GM19324 (cell line): ENCODE measurements at regions not wholly inside any gene's neighbourhood (a gene's known extent, or its start where the extent isn't known, plus 50 kb on each side); places are given as distances from the start of the nearest gene placed in this dataset.

Experiments
- ATAC-seq: cut with Tn5 transposase; IDR thresholded peaks from one replicate; pipeline ENCODE4 v1.9.1; 2021; ENCODE audit warnings: mild to moderate bottlenecking, moderate library complexity; ENCODE audit not compliant: unreplicated experiment, low FRiP score

- ATAC-seq = no peak
Measured at GRCh38 chr1:192008281-192008825, 149.9 kb upstream of the RGS18 start.

GRCh38 chr1:192010406-192010805, 147.9 kb upstream of the RGS18 start:
- no peak for ATAC-seq

GRCh38 chr1:192011525-192011924, 146.7 kb upstream of the RGS18 start:
- no peak for ATAC-seq

GRCh38 chr1:192022827-192023226, 135.4 kb upstream of the RGS18 start:
- ATAC-seq = no peak

GRCh38 chr1:192024881-192025280, 133.4 kb upstream of the RGS18 start:
- ATAC-seq = no peak

- no peak for ATAC-seq
Measured at GRCh38 chr1:192038567-192038966, 119.7 kb upstream of the RGS18 start.

GRCh38 chr1:192045131-192045530, 113.1 kb upstream of the RGS18 start:
- no peak for ATAC-seq

GRCh38 chr1:192053531-192053971, 104.7 kb upstream of the RGS18 start:
- no peak for ATAC-seq

- no peak for ATAC-seq
Measured at GRCh38 chr1:192057766-192058165, 100.5 kb upstream of the RGS18 start.

GRCh38 chr1:192059407-192059806, 98.9 kb upstream of the RGS18 start:
- no peak for ATAC-seq

GRCh38 chr1:192061556-192061955, 96.7 kb upstream of the RGS18 start:
- ATAC-seq = no peak

- ATAC-seq = no peak
Measured at GRCh38 chr1:192065087-192065486, 93.2 kb upstream of the RGS18 start.

GRCh38 chr1:192066202-192066601, 92.1 kb upstream of the RGS18 start:
- no peak for ATAC-seq

- ATAC-seq = no peak
Measured at GRCh38 chr1:192067360-192067759, 90.9 kb upstream of the RGS18 start.

- ATAC-seq = no peak
Measured at GRCh38 chr1:192070213-192070612, 88.0 kb upstream of the RGS18 start.

- ATAC-seq = no peak
Measured at GRCh38 chr1:192080684-192081083, 77.6 kb upstream of the RGS18 start.

- ATAC-seq = no peak
Measured at GRCh38 chr1:192081359-192081758, 76.9 kb upstream of the RGS18 start.

- ATAC-seq = no peak
Measured at GRCh38 chr1:192086644-192087043, 71.6 kb upstream of the RGS18 start.

- no peak for ATAC-seq
Measured at GRCh38 chr1:192087334-192087733, 70.9 kb upstream of the RGS18 start.

GRCh38 chr1:192088496-192088895, 69.8 kb upstream of the RGS18 start:
- no peak for ATAC-seq

GRCh38 chr1:192098001-192098400, 60.3 kb upstream of the RGS18 start:
- no peak for ATAC-seq

- ATAC-seq = no peak
Measured at GRCh38 chr1:192099328-192099727, 58.9 kb upstream of the RGS18 start.
